B cell (primary cell): ENCODE measurements at regions not wholly inside any gene's neighbourhood (a gene's known extent, or its start where the extent isn't known, plus 50 kb on each side); places are given as distances from the start of the nearest gene placed in this dataset.

Experiments used
- CTCF ChIP-seq: fragments of 200-600 bp; IDR thresholded peaks from one replicate; pipeline ENCODE4 v1.8.0; 2022; ENCODE audit warnings: antibody characterized with exemption, mild to moderate bottlenecking
- EZH2 ChIP-seq: IDR thresholded peaks from 2 replicates; pipeline ENCODE4 v1.6.1; 2012; ENCODE audit warnings: borderline replicate concordance, low read depth, mild to moderate bottlenecking, moderate library complexity, low read length; ENCODE audit not compliant: insufficient read depth, poor library complexity, severe bottlenecking

GRCh38 chr15:23854912-23855659 lies 168.0 kb upstream of the NDN start:
- TF ChIP-seq CTCF (no peak), EZH2 (no peak)
